Epithelial cell of esophagus (primary cell): ENCODE measurements at regions not wholly inside any gene's neighbourhood (a gene's known extent, or its start where the extent isn't known, plus 50 kb on each side); places are given as distances from the start of the nearest gene placed in this dataset.

ENCODE experiments used
- DNase-seq: peaks from one replicate; pipeline ENCODE4 v3.0.0; 2010; ENCODE audit warnings: low read depth
- H3K4me3 ChIP-seq: 2 replicates; pipeline ENCODE4 v1.5.1; 2011; ENCODE audit warnings: mild to moderate bottlenecking, low read length, control low read depth
- CTCF ChIP-seq: IDR thresholded peaks from 2 replicates; pipeline ENCODE4 v1.5.1; 2011; ENCODE audit warnings: low read depth, mild to moderate bottlenecking, low read length, control low read depth, inconsistent platforms; ENCODE audit not compliant: insufficient read depth; ENCODE audit errors: missing control alignments

GRCh38 chr12:28925719-28926376 is 223.2 kb upstream of the FAR2 start:
- no peak for DNase-seq
- no peak for TF ChIP-seq CTCF
- no peak overlapping the region for H3K4me3 ChIP-seq

- TF ChIP-seq CTCF: no peak
- no peak for DNase-seq
- H3K4me3 ChIP-seq: no peak overlapping the region
These were observed 218.4 kb upstream of the FAR2 start for GRCh38 chr12:28930704-28931103.

GRCh38 chr12:28933176-28933575 is 215.9 kb upstream of the FAR2 start:
- H3K4me3 ChIP-seq: no peak overlapping the region
- no peak for DNase-seq
- no peak for TF ChIP-seq CTCF

DNA sequence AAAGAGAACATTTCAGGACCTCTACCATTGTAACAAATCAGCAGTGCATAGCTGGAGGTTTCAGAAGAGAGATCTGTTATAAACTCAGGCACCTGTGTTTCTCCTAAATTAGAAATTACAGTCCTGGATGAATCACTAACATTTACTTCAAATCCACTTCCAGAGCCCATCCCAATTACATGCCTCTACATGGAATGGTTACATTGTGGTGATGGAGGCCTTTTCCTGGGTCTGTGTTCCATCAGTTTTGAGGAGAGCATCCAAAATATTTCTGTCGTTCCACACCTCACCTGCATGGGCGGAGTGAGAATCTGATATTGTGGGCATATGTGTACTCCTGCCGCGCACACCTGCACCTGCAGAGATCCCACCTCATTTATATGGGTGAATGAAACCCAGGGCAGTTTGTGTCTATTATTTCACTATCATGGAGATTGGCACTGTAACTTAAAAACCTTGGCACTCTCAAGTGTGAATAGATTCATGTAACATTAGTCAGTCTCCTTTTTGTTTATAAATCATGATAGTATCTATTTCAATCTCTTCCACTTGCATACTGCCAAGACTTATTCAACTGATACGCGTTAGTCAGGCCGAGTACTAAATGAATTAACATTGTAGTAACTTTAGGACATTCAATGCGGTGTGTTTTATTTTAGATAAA is 215.1 kb upstream of the FAR2 start:
- peak; percentile 33 for DNase-seq
- no peak overlapping the region for H3K4me3 ChIP-seq
- no peak for TF ChIP-seq CTCF

DNA sequence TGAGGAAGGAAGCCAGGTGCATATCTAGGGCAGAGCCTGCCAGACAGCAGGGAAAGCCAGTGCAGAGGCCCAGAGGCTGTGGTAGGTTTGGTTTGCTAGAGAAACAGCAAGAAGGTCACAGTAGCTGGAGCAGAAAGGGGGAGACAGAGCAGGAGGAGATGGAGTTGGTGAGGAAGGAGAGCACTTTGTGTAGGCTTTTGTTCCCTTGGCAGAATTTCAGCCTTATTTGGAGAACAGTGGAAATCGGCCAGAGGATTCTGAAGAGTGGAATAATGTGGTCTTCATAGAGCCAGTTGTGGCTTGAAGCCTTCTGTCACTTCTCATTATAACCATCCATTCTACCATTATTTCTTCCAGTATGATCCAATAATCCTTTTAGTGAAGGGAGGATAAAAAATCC is 212.9 kb upstream of the FAR2 start:
- no peak for DNase-seq
- TF ChIP-seq CTCF: no peak
- no peak overlapping the region for H3K4me3 ChIP-seq

GRCh38 chr12:28936711-28937110 is 212.4 kb upstream of the FAR2 start:
- DNase-seq: no peak
- TF ChIP-seq CTCF: no peak
- no peak overlapping the region for H3K4me3 ChIP-seq

DNA sequence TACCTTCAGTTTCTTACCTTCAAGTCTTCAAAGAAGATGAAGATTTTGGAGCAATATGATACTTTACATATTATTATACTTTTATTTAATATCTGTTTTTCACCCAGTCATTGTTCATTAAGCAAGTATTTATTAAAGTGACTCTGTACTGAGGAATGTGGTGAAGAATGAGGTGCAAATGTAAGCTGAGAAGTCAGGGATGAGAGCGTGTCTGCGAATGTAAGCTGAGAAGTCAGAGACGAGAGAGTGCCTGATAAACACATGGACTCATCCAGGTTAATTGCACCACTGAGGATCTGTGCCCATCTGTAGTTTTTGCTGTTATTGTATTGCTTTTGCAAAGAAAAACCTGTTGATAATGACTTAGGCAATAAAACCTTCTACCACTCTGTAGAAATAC is 211.9 kb upstream of the FAR2 start:
- DNase-seq: peak; percentile 89
- no peak overlapping the region for H3K4me3 ChIP-seq
- no peak for TF ChIP-seq CTCF
